HCT116 (cell line): ENCODE measurements at regions not wholly inside any gene's neighbourhood (a gene's known extent, or its start where the extent isn't known, plus 50 kb on each side); places are given as distances from the start of the nearest gene placed in this dataset.

Source experiments
- ATAC-seq: fragments of 200-7000 bp; cut with Tn5 transposase; 2 replicates; pipeline ENCODE4 v1.9.1; 2020; ENCODE audit warnings: mild to moderate bottlenecking, moderate library complexity
- BruUV-seq: library from RNA; stranded (reverse); fragments of 400-500 nt; replicated peaks from 2 replicates; lab custom pipeline; 2021; lab: Mats Ljungman, UMichigan
- CTCF ChIA-PET: fragments of 300-600 bp; sonication (Branson Sonifier 250); formaldehyde crosslinking; loops from one replicate; lab custom pipeline; 2021; ENCODE audit warnings: antibody characterized with exemption; lab: Charles Lee
- POLR2A ChIA-PET: fragments of 300-600, 350-600 bp; sonication (Branson Sonifier 250); formaldehyde crosslinking; loops from one replicate; lab custom pipeline; 2021; ENCODE audit warnings: antibody characterized with exemption; lab: Charles Lee
- RAD21 ChIA-PET, 2 experiments: fragments of 300-600 bp; sonication (Branson Sonifier 250); formaldehyde crosslinking; loops; one replicate each; lab custom pipeline; 2023; ENCODE audit warnings: low total read pairs in 2 of 2; ENCODE audit not compliant: uncharacterized antibody in 2 of 2, unreplicated experiment in 2 of 2, low non-redundant PET in 1 of 2; lab: Charles Lee
- DNase-seq: peaks from one replicate; pipeline ENCODE4 v3.0.0-alpha.2; 2010; ENCODE audit warnings: low read depth, low spot score
- H2AFZ ChIP-seq: fragments of 200-600 bp; shearing (Covaris generic), sonication (generic); 2 replicates; pipeline ENCODE4 v1.6.1; 2017; ENCODE audit warnings: low read depth, mixed run types, mixed read lengths, antibody characterized with exemption, low read length; ENCODE audit not compliant: poor library complexity, severe bottlenecking
- H3K27ac ChIP-seq: 2 replicates; pipeline ENCODE4 v1.5.1; 2012; ENCODE audit warnings: low read depth, low read length
- H3K27me3 ChIP-seq: fragments of 200-600 bp; sonication (generic); 2 replicates; pipeline ENCODE4 v1.6.1; 2016; ENCODE audit warnings: mixed run types, low read length, mixed read lengths; ENCODE audit not compliant: insufficient read depth
- H3K36me3 ChIP-seq, 2 experiments: fragments of 200-500 bp in 1 of 2; fragments of 200-600 bp in 1 of 2; sonication (Bioruptor generic) in 1 of 2; sonication (generic) in 1 of 2; 2 replicates each; pipeline versions ENCODE4 v1.5.1 to v1.6.1; 2014 to 2016; ENCODE audit warnings: low read length in 2 of 2, inconsistent platforms in 1 of 2, mixed read lengths in 1 of 2, mixed run types in 1 of 2; ENCODE audit not compliant: insufficient read depth in 2 of 2, control insufficient read depth in 1 of 2
- H3K4me1 ChIP-seq, 2 experiments: fragments of 200-600 bp in 1 of 2; sonication (generic) in 1 of 2; 2 replicates each; pipeline versions ENCODE4 v1.5.1 to v1.6.1; 2012 to 2017; ENCODE audit warnings: low read length in 2 of 2, inconsistent platforms in 1 of 2, mild to moderate bottlenecking in 1 of 2, mixed read lengths in 1 of 2, mixed run types in 1 of 2, moderate library complexity in 1 of 2; ENCODE audit not compliant: insufficient read depth in 2 of 2, control insufficient read depth in 1 of 2
- H3K4me2 ChIP-seq: fragments of 200-600 bp; sonication (generic); 2 replicates; pipeline ENCODE4 v1.6.1; 2017; ENCODE audit warnings: mixed run types, low read length, mixed read lengths
- H3K4me3 ChIP-seq, 2 experiments: fragments of 200-600 bp in 1 of 2; sonication (generic) in 1 of 2; replicated peaks in 1 of 2; 2 replicates each; pipeline ENCODE4 v1.5.1; 2011 to 2016; ENCODE audit warnings: low read length in 2 of 2, control low read depth in 1 of 2, low read depth in 1 of 2, mild to moderate bottlenecking in 1 of 2, mixed read lengths in 1 of 2, mixed run types in 1 of 2
- H3K79me2 ChIP-seq: fragments of 200-600 bp; sonication (generic); 2 replicates; pipeline ENCODE4 v1.6.1; 2017; ENCODE audit warnings: mild to moderate bottlenecking, mixed run types, low read length, moderate library complexity, mixed read lengths; ENCODE audit not compliant: insufficient read depth
- H3K9ac ChIP-seq: fragments of 200-600 bp; sonication (generic); 2 replicates; pipeline ENCODE4 v1.6.1; 2016; ENCODE audit warnings: low read length, mixed read lengths
- H3K9me2 ChIP-seq: fragments of 200-600 bp; sonication (generic), shearing (Covaris generic); 2 replicates; pipeline ENCODE4 v1.6.1; 2017; ENCODE audit warnings: mixed run types, mild to moderate bottlenecking, moderate library complexity; ENCODE audit not compliant: insufficient read depth
- H3K9me3 ChIP-seq, 2 experiments: fragments of 200-500 bp in 1 of 2; fragments of 200-600 bp in 1 of 2; sonication (Bioruptor generic) in 1 of 2; sonication (generic) in 1 of 2; 2 replicates each; pipeline ENCODE4 v1.6.1; 2014 to 2017; ENCODE audit warnings: low read length in 2 of 2, mixed read lengths in 2 of 2, inconsistent platforms in 1 of 2, low read depth in 1 of 2, mild to moderate bottlenecking in 1 of 2, mixed run types in 1 of 2, moderate library complexity in 1 of 2; ENCODE audit not compliant: control insufficient read depth in 1 of 2, insufficient read depth in 1 of 2
- H4K20me1 ChIP-seq: fragments of 200-600 bp; sonication (generic), shearing (Covaris generic); 2 replicates; pipeline ENCODE4 v1.6.1; 2017; ENCODE audit warnings: mixed run types, mild to moderate bottlenecking, moderate library complexity; ENCODE audit not compliant: insufficient read depth
- ATF3 ChIP-seq: IDR thresholded peaks from 2 replicates; pipeline ENCODE4 v1.6.1; 2012
- CBX3 ChIP-seq: IDR thresholded peaks from 2 replicates; pipeline ENCODE4 v1.6.1; 2012; ENCODE audit warnings: low read depth
- CEBPB ChIP-seq: IDR thresholded peaks from 2 replicates; pipeline ENCODE4 v1.6.1; 2012; ENCODE audit warnings: low read depth
- CTCF ChIP-seq, 3 experiments: fragments of 200-600 bp in 1 of 3; sonication (generic) in 1 of 3; IDR thresholded peaks in 2 of 3; conservative IDR thresholded peaks in 1 of 3; 2 replicates each; pipeline ENCODE4 v1.5.1; 2012 to 2017; ENCODE audit warnings: low read depth in 2 of 3, low read length in 2 of 3, antibody characterized with exemption in 1 of 3, borderline replicate concordance in 1 of 3, control low read depth in 1 of 3, mild to moderate bottlenecking in 1 of 3, mixed read lengths in 1 of 3, mixed run types in 1 of 3, moderate library complexity in 1 of 3; ENCODE audit not compliant: insufficient read depth in 1 of 3
- EGR1 ChIP-seq: IDR thresholded peaks from 2 replicates; pipeline ENCODE4 v1.6.1; 2012; ENCODE audit warnings: low read depth
- ELF1 ChIP-seq: IDR thresholded peaks from 2 replicates; pipeline ENCODE4 v1.6.1; 2012; ENCODE audit warnings: low read depth, borderline replicate concordance
- EZH2 ChIP-seq: fragments of 200-600 bp; sonication (generic); IDR thresholded peaks from 2 replicates; pipeline ENCODE4 v1.6.1; 2017; ENCODE audit warnings: antibody characterized with exemption, mixed run types
- FOSL1 ChIP-seq: IDR thresholded peaks from 2 replicates; pipeline ENCODE4 v1.6.1; 2012; ENCODE audit warnings: low read depth
- MAX ChIP-seq: IDR thresholded peaks from 2 replicates; pipeline ENCODE4 v1.6.1; 2012
- POLR2A ChIP-seq: IDR thresholded peaks from 2 replicates; pipeline ENCODE4 v1.7.0; 2011; ENCODE audit warnings: borderline replicate concordance; ENCODE audit not compliant: insufficient read depth, insufficient read length; ENCODE audit errors: extremely low read depth
- SIN3A ChIP-seq: IDR thresholded peaks from 2 replicates; pipeline ENCODE4 v1.6.1; 2012; ENCODE audit warnings: low read depth
- SP1 ChIP-seq: IDR thresholded peaks from 2 replicates; pipeline ENCODE4 v1.6.1; 2012; ENCODE audit warnings: low read depth
- SRF ChIP-seq: IDR thresholded peaks from 2 replicates; pipeline ENCODE4 v1.6.1; 2012; ENCODE audit warnings: low read depth
- YY1 ChIP-seq: IDR thresholded peaks from 2 replicates; pipeline ENCODE4 v1.6.1; 2011; ENCODE audit warnings: low read length, low read depth, moderate library complexity, mild to moderate bottlenecking; ENCODE audit not compliant: insufficient replicate concordance; ENCODE audit errors: extremely low read depth
- ZBTB33 ChIP-seq: IDR thresholded peaks from 2 replicates; pipeline ENCODE4 v1.6.1; 2011; ENCODE audit warnings: mild to moderate bottlenecking, low read length, moderate library complexity; ENCODE audit not compliant: insufficient replicate concordance; ENCODE audit errors: extremely low read depth
- intact Hi-C: fragments of 100-400 bp; cut with micrococcal nuclease; formaldehyde crosslinking; loops from 2 replicates; pipeline ENCODE4 v1.10.0; 2022

- Histone ChIP-seq H3K9me2 (no peaks in the 10 kb centered on the region), H3K36me3 (no peaks in the 10 kb centered on the region), H2AFZ (no peak overlapping the region), H3K27ac (no peak overlapping the region), H4K20me1 (no peaks in the 10 kb centered on the region), H3K4me2 (no peak overlapping the region), H3K9me3 (peaks cover 0 to 10% of the 10 kb centered on the region in 2 experiments; a peak in 2 of 4 replicates), H3K4me3 (no peak overlapping the region)
- DNase-seq (no peak), ATAC-seq (no peak)
- RAD21 ChIA-PET: no interaction called here
- TF ChIP-seq POLR2A: no peak
- TF ChIP-seq CBX3: no peak
- TF ChIP-seq EZH2: no peak
- no peak for TF ChIP-seq MAX
- TF ChIP-seq SIN3A: no peak
- TF ChIP-seq FOSL1: no peak
- no peak for TF ChIP-seq ATF3
- TF ChIP-seq EGR1: no peak
- TF ChIP-seq, all 23 proteins: peak for 0
- Histone ChIP-seq H3K79me2 (no peaks in the 10 kb centered on the region), H3K4me1 (no peaks in the 10 kb centered on the region), H3K27me3 (no peaks in the 10 kb centered on the region), H3K9ac (no peak overlapping the region)
- intact Hi-C loops: no loop called here
- BruUV-seq: no TSS peak
- ChIA-PET CTCF (no interaction called here), POLR2A (no interaction called here)
These were observed 1275.9 kb downstream of the TYW1 start for GRCh38 chr7:68272507-68272906.

GRCh38 chr7:68276725-68277124, 1280.1 kb downstream of the TYW1 start:
- POLR2A ChIA-PET: no interaction called here
- no peak overlapping the region for H2AFZ ChIP-seq
- no peaks in the 10 kb centered on the region for H3K9me2 ChIP-seq
- no peak for DNase-seq
- TF ChIP-seq EZH2 (no peak), ELF1 (no peak), EGR1 (no peak), SP1 (no peak), SRF (no peak), MAX (no peak), CEBPB (no peak), CBX3 (no peak), CTCF (IDR thresholded peaks at IDR 0.05 in 2 of 3, conservative IDR thresholded peaks at IDR 0.05 in 1 of 3; ENCODE audit: borderline replicate concordance in 1 of 3, insufficient read depth in 1 of 3, low read depth in 2 of 3, low read length in 2 of 3) (no peak), ZBTB33 (no peak), YY1 (no peak)
- H3K27me3 ChIP-seq: no peaks in the 10 kb centered on the region
- intact Hi-C loops: no loop called here
- H3K9me3 ChIP-seq: peaks cover 0 to 18% of the 10 kb centered on the region in 2 experiments; a peak in 2 of 4 replicates
- no peaks in the 10 kb centered on the region for H4K20me1 ChIP-seq
- H3K9ac ChIP-seq: no peak overlapping the region
- no peaks in the 10 kb centered on the region for H3K4me1 ChIP-seq
- BruUV-seq: no TSS peak
- no peak overlapping the region for H3K27ac ChIP-seq
- RAD21 ChIA-PET: no interaction called here
- no peaks in the 10 kb centered on the region for H3K36me3 ChIP-seq
- no peak overlapping the region for H3K4me2 ChIP-seq
- ATAC-seq: no peak
- no peak overlapping the region for H3K4me3 ChIP-seq
- no peaks in the 10 kb centered on the region for H3K79me2 ChIP-seq
- CTCF ChIA-PET: no interaction called here
